Nephron progenitor cell (in vitro differentiated cells): ENCODE measurements at regions not wholly inside any gene's neighbourhood (a gene's known extent, or its start where the extent isn't known, plus 50 kb on each side); places are given as distances from the start of the nearest gene placed in this dataset.
A peak's percentile ranks its signal among the peaks of the same experiment; 100 is the strongest.
"Not testable (repeated sequence)": the region's sequence is repeated elsewhere in the genome, so short reads cannot be mapped to it uniquely, and the experiment has no call there.

Experiments
- DNase-seq: peaks from one replicate; pipeline ENCODE4 v3.0.0; 2021
- H3K27ac Mint-ChIP-seq: 2 replicates; pipeline ENCODE4 v1.8.0; 2021; ENCODE audit warnings: mild to moderate bottlenecking, moderate library complexity, mixed read lengths
- H3K27me3 Mint-ChIP-seq: 2 replicates; pipeline ENCODE4 v1.8.0; 2021; ENCODE audit warnings: mild to moderate bottlenecking, low read depth, mixed read lengths; ENCODE audit not compliant: poor library complexity
- H3K36me3 Mint-ChIP-seq: 2 replicates; pipeline ENCODE4 v1.8.0; 2021; ENCODE audit warnings: low read depth, mixed read lengths
- H3K4me1 Mint-ChIP-seq: 2 replicates; pipeline ENCODE4 v1.8.0; 2021; ENCODE audit warnings: mixed read lengths
- H3K4me3 Mint-ChIP-seq: 2 replicates; pipeline ENCODE4 v1.8.0; 2021; ENCODE audit warnings: mild to moderate bottlenecking, moderate library complexity, mixed read lengths
- H3K9me3 Mint-ChIP-seq: 2 replicates; pipeline ENCODE4 v1.8.0; 2021; ENCODE audit warnings: mild to moderate bottlenecking, moderate library complexity, mixed read lengths
- TF ChIP-seq, protein P1 (sequence below): fragments of 200-600 bp; sonication (generic); IDR thresholded peaks from 2 replicates; pipeline ENCODE4 v1.5.0; 2021; ENCODE audit warnings: antibody characterized with exemption

DNA sequence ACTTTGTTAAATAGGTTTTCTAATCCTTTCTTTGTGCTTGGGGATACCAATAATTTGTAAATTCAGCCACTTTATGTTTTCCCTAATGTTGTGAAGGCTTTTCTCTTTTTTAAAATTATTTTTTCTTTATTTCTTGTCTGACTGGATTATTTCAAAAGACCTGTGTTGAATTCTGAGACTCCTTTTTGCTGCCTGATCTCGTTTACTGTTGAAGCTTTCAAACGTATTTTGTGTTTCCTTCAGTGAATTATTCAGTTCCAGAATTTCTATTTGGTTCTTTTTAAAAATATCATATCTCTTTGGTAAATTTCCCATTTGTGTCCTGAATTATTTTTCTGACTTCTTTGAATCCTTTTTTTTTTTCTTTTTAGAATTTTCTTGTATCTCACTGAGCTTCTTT lies 241.6 kb downstream of the LRIG3 start:
- no peaks in the 10 kb centered on the region for H3K27me3 Mint-ChIP-seq
- no peak overlapping the region for H3K4me3 Mint-ChIP-seq
- TF ChIP-seq, protein P1, sequence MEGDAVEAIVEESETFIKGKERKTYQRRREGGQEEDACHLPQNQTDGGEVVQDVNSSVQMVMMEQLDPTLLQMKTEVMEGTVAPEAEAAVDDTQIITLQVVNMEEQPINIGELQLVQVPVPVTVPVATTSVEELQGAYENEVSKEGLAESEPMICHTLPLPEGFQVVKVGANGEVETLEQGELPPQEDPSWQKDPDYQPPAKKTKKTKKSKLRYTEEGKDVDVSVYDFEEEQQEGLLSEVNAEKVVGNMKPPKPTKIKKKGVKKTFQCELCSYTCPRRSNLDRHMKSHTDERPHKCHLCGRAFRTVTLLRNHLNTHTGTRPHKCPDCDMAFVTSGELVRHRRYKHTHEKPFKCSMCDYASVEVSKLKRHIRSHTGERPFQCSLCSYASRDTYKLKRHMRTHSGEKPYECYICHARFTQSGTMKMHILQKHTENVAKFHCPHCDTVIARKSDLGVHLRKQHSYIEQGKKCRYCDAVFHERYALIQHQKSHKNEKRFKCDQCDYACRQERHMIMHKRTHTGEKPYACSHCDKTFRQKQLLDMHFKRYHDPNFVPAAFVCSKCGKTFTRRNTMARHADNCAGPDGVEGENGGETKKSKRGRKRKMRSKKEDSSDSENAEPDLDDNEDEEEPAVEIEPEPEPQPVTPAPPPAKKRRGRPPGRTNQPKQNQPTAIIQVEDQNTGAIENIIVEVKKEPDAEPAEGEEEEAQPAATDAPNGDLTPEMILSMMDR: no peak
- H3K36me3 Mint-ChIP-seq: peaks cover 14% of the 10 kb centered on the region
- DNase-seq: no peak
- peaks cover 30% of the 10 kb centered on the region for H3K9me3 Mint-ChIP-seq
- H3K27ac Mint-ChIP-seq: no peak overlapping the region
- H3K4me1 Mint-ChIP-seq: no peaks in the 10 kb centered on the region

DNA sequence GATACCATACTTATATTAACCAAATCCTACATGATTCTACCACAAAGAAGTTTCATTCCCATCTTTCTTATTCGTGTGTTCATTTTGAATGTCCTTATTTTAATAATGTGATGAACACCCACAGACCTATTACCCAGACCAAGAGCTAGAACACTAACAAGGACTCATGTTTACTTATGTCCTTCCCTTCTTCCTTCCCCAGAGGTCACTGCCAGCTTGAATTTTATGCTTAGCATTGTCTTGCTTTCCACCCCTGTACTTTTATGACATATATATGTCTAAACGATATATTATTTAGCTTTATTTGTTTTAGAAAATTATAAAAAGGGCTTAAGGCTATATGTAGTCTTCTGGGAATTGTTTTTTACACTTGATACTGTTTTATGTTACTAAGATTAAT lies 238.6 kb downstream of the LRIG3 start:
- Mint-ChIP-seq H3K9me3 (peaks cover 29% of the 10 kb centered on the region), H3K4me1 (no peaks in the 10 kb centered on the region), H3K27me3 (no peaks in the 10 kb centered on the region), H3K36me3 (peaks cover 14% of the 10 kb centered on the region), H3K4me3 (no peak overlapping the region), H3K27ac (no peak overlapping the region)
- no peak for DNase-seq
- TF ChIP-seq, protein P1: no peak

DNA sequence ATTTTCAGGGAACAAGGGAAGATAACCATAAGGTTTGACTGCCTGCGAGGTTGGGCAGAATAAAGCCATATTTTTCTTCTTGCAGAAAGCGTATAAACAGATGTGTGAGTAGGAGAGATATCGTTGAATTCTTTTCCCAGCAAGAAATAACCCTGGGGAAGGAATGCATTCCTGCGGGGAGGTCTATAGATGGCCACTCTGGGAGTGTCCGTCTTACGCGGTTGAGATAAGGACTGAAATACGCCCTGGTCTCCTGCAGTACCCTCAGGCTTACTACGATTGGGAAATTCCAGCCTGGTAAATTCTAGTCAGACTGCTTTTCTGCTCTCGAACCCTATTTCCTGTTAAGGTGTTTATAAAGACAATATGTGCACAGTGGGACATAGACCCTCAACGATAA lies 225.0 kb downstream of the LRIG3 start:
- Mint-ChIP-seq H3K27ac (no peak overlapping the region), H3K36me3 (no peaks in the 10 kb centered on the region), H3K27me3 (peaks cover under 1% of the 10 kb centered on the region), H3K9me3 (peaks cover 55% of the 10 kb centered on the region), H3K4me3 (no peak overlapping the region), H3K4me1 (no peaks in the 10 kb centered on the region)
- TF ChIP-seq, protein P1: no peak
- no peak for DNase-seq

DNA sequence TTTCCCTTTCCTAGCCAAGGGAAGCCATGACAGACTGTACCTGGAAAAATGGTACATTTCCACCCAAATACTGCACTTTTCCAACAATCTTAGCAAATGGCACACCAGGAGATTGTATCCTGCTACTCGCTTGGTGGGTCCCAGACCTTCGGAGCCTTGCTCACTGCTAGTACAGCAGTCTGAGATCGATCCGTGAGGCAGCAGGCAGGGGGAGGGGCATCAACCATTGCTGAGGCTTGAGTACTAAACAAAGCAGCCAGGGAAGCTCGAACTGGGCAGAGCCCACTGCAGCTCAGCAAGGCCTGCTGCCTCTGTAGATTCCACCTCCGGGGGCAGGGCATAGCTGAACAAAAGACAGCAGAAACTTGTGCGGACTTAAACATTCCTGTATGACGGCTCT lies 218.8 kb downstream of the LRIG3 start:
- no peak overlapping the region for H3K4me3 Mint-ChIP-seq
- peaks cover 3% of the 10 kb centered on the region for H3K27me3 Mint-ChIP-seq
- no peaks in the 10 kb centered on the region for H3K4me1 Mint-ChIP-seq
- no peaks in the 10 kb centered on the region for H3K36me3 Mint-ChIP-seq
- TF ChIP-seq, protein P1: no peak
- peaks cover 42% of the 10 kb centered on the region for H3K9me3 Mint-ChIP-seq
- no peak for DNase-seq
- no peak overlapping the region for H3K27ac Mint-ChIP-seq

DNA sequence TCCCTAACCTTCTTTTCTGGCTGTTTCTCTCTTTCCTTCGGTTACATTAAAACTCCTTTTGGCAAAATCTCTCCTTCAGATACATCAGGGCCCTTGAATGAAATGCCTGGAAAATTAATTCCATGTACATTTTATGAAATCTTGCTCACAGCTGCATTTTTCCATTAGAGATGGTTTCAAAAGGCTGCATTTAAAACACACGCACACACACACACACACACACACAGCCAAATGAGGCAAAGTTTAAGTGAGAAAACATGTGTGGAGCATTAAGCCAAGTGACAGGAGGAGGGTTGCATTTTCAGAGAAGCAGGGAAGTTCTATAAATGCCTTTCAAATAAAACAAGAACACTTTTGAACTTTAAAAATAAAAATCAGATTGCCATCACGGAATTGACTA lies 216.4 kb downstream of the LRIG3 start:
- Mint-ChIP-seq H3K36me3 (no peaks in the 10 kb centered on the region), H3K27ac (peak overlapping the region; percentile 3), H3K4me1 (no peaks in the 10 kb centered on the region), H3K9me3 (peaks cover 44% of the 10 kb centered on the region), H3K4me3 (no peak overlapping the region), H3K27me3 (peaks cover 3% of the 10 kb centered on the region)
- DNase-seq: no peak
- TF ChIP-seq, protein P1: no peak

DNA sequence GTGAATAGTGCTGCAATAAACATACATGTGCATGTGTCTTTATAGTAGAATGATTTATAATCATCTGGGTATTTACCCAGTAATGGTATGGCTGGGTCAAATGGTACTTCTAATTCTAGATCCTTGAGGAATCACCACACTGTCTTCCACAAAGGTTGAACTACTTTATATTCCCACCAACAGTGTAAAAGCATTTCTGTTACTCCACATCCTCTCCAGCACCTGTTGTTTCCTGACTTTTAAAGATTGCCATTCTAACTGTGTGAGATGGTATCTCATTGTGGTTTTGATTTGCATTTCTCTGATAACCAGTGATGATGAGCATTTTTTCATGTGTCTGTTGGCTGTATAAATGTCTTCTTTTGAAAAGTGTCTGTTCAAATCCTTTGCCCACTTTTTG lies 215.5 kb downstream of the LRIG3 start:
- H3K4me3 Mint-ChIP-seq, H3K27me3 Mint-ChIP-seq, H3K36me3 Mint-ChIP-seq, DNase-seq, H3K27ac Mint-ChIP-seq, H3K4me1 Mint-ChIP-seq: not testable (repeated sequence)
- peaks cover 51% of the 10 kb centered on the region for H3K9me3 Mint-ChIP-seq

DNA sequence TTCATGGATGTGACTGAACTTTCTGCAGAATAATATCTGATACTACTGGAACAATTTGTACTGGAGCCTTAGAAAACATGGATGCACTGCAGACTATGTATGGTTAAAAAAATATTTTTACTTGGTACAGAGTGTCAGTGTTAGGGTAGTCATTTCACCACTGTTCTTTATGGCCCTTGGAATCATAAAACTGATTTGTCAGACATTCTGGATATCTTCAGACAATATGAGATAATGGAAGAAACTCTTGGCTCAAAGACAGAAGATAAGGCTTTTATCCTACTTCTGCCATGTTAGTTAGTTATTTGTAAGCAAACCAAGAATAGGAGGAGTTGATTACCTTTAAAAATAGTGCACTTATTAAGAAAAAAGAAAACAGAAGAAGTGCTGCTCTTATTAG lies 209.4 kb downstream of the LRIG3 start:
- no peak for DNase-seq
- TF ChIP-seq, protein P1: no peak
- Mint-ChIP-seq H3K27me3 (no peaks in the 10 kb centered on the region), H3K27ac (no peak overlapping the region), H3K4me3 (no peak overlapping the region), H3K9me3 (peaks cover 58% of the 10 kb centered on the region), H3K4me1 (no peaks in the 10 kb centered on the region), H3K36me3 (no peaks in the 10 kb centered on the region)
